ENCODE measurements at regions not wholly inside any gene's neighbourhood (a gene's known extent, or its start where the extent isn't known, plus 50 kb on each side); places are given as distances from the start of the nearest gene placed in this dataset.

GRCh38 chr20:59404749-59405148, 104.3 kb downstream of the EDN3 start:
- no peak for DNase-seq

- DNase-seq: no peak
Observed at GRCh38 chr20:59405226-59406200, 105.1 kb downstream of the EDN3 start.

- DNase-seq: no peak
Observed at GRCh38 chr20:59406446-59406845, 106.0 kb downstream of the EDN3 start.

- no peak for DNase-seq
Observed at GRCh38 chr20:59411170-59411569, 110.8 kb downstream of the EDN3 start.

GRCh38 chr20:59411589-59411988, 111.2 kb downstream of the EDN3 start:
- no peak for DNase-seq

GRCh38 chr20:59412181-59412580, 111.8 kb downstream of the EDN3 start:
- DNase-seq: no peak

- no peak for DNase-seq
Observed at GRCh38 chr20:59412875-59413284, 112.5 kb downstream of the EDN3 start.

GRCh38 chr20:59413326-59413865, 113.0 kb downstream of the EDN3 start:
- no peak for DNase-seq

- no peak for DNase-seq
Observed at GRCh38 chr20:59414936-59415623, 114.7 kb downstream of the EDN3 start.

- no peak for DNase-seq
Observed at GRCh38 chr20:59416916-59417315, 116.5 kb downstream of the EDN3 start.

- no peak for DNase-seq
Observed at GRCh38 chr20:59421089-59421488, 120.7 kb downstream of the EDN3 start.

- DNase-seq: no peak
Observed at GRCh38 chr20:59421920-59422637, 121.7 kb downstream of the EDN3 start.

GRCh38 chr20:59422872-59423544, 122.6 kb downstream of the EDN3 start:
- no peak for DNase-seq

- no peak for DNase-seq
Observed at GRCh38 chr20:59424976-59425375, 124.6 kb downstream of the EDN3 start.

GRCh38 chr20:59425572-59425971, 125.2 kb downstream of the EDN3 start:
- no peak for DNase-seq

GRCh38 chr20:59428006-59428405, 127.6 kb downstream of the EDN3 start:
- no peak for DNase-seq

- no peak for DNase-seq
Observed at GRCh38 chr20:59428441-59429205, 128.2 kb downstream of the EDN3 start.

- no peak for DNase-seq
Observed at GRCh38 chr20:59429396-59429795, 129.0 kb downstream of the EDN3 start.

- DNase-seq: no peak
Observed at GRCh38 chr20:59431014-59431413, 130.6 kb downstream of the EDN3 start.

- DNase-seq: no peak
Observed at GRCh38 chr20:59434960-59435359, 134.5 kb downstream of the EDN3 start.

GRCh38 chr20:59435518-59435917, 135.1 kb downstream of the EDN3 start:
- DNase-seq: no peak

- DNase-seq: no peak
Observed at GRCh38 chr20:59437601-59438031, 137.2 kb downstream of the EDN3 start.
